HG03432 (cell line): ENCODE measurements at regions not wholly inside any gene's neighbourhood (a gene's known extent, or its start where the extent isn't known, plus 50 kb on each side); places are given as distances from the start of the nearest gene placed in this dataset.
"Not testable (repeated sequence)": the region's sequence is repeated elsewhere in the genome, so short reads cannot be mapped to it uniquely, and the experiment has no call there.

Source experiments
- ATAC-seq: cut with Tn5 transposase; IDR thresholded peaks from one replicate; pipeline ENCODE4 v1.9.1; 2021; ENCODE audit warnings: mild to moderate bottlenecking, moderate library complexity; ENCODE audit not compliant: unreplicated experiment

- no peak for ATAC-seq
Measured at GRCh38 chr10:64765498-64765897, 1244.3 kb downstream of the REEP3 start.

DNA sequence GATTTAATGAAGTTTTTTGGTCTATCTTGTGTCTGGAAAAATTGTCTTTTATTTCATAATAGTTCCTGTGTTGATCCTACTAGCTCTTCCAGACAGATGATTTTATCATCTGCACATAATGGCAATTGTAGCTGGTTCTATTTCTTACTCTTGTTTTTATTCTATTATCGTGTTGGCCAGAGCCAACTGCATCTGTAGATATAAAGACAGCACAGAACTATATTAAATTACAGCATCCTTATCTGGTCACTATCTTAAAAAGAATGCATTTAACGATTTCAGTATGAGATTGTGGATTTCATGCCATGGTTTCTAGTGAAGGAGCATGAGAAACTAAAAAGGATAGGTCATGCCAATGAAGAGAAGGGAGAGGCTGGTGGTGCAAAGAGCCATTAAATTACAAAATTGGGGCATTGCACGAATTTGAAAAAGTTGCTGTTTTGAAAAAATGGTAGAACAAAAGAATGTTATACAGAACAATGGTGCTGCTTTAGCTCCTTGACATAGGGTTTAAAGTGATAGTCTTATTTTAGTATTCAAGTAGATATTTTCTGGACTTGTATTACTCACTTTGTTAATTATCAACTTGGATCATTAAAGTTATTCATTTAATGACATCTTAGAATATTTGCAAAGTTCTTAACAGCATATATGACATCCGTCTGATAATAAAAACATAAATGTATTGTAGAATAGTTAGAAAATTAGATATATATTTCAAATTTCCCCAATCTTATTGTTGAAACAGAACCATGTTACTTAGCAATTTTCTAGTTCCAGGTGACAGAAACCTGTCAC, 1250.3 kb downstream of the REEP3 start:
- ATAC-seq: no peak

GRCh38 chr10:64773357-64773756, 1252.2 kb downstream of the REEP3 start:
- ATAC-seq: no peak

GRCh38 chr10:64784451-64784850, 1263.2 kb downstream of the REEP3 start:
- not testable (repeated sequence) for ATAC-seq

- no peak for ATAC-seq
Measured at GRCh38 chr10:64785816-64786215, 1264.6 kb downstream of the REEP3 start.

GRCh38 chr10:64786989-64787388, 1265.8 kb downstream of the REEP3 start:
- no peak for ATAC-seq

DNA sequence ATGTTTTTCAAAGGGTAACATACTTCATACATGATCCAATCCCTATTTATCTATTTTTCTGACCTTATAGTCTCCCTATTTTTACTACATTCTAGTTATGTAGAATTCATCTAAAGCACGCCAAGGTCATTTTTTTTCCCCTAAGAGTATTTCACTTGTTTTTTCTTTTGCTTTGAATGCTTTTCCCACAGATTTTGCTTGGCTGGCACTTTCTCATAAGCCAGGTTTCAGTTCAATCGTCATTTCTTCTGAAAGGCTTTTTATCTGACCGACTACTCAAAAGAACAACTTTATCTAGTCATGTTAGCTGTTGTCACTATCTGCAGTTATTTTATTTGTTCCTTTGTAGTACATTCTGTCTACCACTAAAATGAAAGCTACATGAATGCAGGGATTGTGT, 1274.6 kb downstream of the REEP3 start:
- no peak for ATAC-seq

DNA sequence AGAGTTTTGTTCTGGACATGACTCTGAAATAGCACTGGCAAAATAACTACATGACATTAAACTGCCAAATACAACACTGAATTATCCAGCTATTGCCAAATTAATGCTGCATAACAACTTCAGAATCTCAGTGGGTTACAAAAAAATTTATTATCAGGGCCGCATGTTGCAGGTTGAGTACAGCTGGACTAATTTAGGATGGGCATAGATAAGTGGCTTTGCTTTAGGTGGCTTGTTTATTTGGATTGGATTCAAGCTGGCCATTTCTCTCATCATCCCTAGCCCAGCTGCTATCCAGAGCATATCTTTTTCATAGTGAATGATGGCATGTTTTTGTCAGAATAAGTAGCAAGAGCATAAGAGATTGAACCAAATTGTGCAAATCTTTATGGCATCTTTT, 1277.1 kb downstream of the REEP3 start:
- no peak for ATAC-seq

DNA sequence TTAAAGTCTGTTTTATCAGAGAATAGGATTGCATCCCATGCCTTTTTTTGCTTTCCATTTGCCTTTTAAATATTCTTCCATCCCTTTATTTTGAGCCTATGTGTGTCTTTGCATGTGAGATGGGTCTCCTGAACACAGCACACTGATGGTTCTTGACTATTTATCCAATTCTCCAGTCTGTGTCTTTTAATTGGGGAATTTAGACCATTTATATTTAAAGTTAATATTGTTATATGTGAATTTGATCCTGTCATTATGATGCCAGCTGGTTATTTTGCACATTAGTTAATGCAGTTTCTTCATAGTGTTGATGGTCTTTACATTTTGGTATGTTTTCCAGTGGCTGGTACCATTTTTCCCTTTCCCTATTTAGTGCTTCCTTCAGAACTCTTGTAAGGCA, 1287.0 kb downstream of the REEP3 start:
- not testable (repeated sequence) for ATAC-seq

DNA sequence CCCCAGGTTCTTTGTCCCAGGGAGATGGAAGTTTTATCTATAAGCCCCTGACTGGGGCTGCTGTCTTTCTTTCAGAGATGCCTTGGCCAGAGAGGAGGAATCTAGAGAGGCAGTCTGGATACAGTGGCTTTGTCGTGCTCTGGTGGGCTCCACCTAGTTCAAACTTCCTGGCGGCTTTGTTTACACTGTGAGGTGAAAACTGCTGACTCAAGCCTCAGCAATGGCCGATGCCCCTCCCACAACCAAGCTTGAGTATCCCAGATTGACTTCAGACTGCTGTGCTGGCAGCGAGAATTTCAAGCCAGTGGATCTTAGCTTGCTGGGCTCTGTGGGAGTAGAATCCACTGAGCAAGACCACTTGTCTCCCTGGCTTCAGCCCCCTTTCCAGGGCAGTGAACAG, 1288.8 kb downstream of the REEP3 start:
- not testable (repeated sequence) for ATAC-seq

GRCh38 chr10:64813391-64813790, 1292.2 kb downstream of the REEP3 start:
- ATAC-seq: no peak

GRCh38 chr10:64814201-64814600, 1293.0 kb downstream of the REEP3 start:
- ATAC-seq: no peak

DNA sequence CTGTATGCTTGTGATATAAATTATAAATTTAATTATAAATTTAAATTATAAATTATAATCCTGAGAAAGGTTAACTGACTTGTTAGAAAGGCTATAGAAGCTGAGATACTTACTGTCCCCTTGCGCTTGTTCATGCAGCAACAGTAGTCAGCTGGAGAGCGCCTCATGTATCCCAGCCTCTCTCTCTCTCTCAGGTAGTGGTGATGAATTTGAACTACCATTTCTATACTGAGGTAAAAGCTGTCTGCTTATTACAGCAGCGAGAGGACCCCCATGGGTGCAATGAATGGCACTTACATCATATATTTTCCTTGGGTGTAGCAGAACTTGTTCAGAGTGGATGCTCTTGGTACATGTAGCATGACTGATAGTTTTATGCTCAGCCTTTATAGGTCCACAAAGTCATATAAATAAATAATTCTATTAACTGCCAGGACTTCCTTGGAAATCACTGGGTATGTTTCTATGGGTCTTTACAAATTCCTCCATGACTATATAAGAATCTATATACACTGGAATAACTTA, 1308.7 kb downstream of the REEP3 start:
- ATAC-seq: no peak

DNA sequence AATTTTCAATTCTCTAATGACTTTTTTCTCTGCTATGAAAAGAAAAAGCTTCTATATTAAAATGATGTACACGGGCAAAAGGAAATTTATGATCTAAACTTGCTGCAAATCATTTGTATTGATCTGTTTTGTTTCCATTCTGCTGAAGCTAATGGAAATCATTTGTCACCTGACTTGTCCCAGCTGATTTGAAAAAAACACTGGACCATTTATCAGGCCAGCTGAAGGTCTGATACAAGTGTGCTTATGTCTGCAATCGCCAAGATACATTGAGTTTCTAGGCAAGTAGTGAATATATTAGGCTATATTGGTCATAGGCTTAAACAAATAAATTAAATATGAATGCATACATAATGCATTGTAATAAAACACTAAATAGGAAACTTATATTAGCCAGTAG, 1309.7 kb downstream of the REEP3 start:
- no peak for ATAC-seq

DNA sequence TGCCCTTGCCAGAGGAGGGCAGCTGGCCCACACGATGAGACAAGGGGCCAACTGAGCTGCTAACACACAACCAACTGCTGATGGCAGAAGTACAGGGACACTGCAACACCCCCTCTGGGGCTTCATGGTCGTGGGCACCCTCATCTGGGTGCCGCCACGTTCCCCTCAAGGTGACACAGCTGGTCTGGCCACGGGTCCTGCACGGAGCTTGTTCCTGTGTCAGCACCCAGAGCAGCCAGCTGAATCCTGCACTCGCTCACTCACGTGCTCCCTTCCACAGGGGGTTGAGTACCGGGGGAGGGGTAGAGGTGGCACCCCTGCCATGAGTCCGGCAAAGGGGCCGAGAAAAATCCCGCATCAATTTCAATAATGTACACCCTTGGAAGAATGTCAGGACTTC, 1319.1 kb downstream of the REEP3 start:
- no peak for ATAC-seq

DNA sequence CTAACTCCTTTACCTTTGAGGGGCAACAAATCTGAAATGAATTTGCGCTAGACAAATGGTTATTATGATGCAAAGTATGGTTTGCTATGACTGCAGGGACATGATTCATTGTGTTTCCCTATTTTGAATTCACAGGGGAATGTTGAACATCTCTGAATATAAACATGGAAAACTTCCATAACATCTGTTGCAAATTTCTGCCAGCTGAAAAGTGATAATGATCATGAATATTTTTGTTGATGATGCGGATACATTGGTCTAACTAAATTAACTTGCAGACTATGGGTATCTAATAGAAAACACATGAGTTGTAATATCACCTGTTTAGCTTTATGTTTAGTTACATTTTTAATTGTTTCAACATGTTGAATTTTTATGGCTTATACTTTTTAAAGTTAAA, 1325.5 kb downstream of the REEP3 start:
- ATAC-seq: no peak

DNA sequence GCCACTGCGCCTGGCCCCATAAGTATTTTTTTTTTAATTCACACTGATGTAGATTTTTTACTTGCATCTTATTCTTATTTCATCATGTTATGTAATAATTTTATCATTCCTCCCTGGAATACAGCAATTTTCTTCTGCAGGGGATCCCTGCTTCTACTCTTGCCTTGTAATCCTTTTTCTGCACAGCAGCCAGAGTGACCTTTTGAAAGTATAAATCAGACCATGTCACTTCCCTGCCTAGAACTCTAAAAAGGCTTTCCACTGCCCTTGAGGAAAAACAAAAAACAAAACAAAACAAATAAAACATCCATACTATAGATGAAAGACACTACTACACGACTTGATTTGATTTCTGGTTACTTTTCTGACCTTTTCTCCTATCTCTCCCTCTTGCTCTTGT, 1334.7 kb downstream of the REEP3 start:
- no peak for ATAC-seq

GRCh38 chr10:64859911-64860310, 1338.7 kb downstream of the REEP3 start:
- no peak for ATAC-seq

- no peak for ATAC-seq
Measured at GRCh38 chr10:64863836-64864235, 1342.6 kb downstream of the REEP3 start.

DNA sequence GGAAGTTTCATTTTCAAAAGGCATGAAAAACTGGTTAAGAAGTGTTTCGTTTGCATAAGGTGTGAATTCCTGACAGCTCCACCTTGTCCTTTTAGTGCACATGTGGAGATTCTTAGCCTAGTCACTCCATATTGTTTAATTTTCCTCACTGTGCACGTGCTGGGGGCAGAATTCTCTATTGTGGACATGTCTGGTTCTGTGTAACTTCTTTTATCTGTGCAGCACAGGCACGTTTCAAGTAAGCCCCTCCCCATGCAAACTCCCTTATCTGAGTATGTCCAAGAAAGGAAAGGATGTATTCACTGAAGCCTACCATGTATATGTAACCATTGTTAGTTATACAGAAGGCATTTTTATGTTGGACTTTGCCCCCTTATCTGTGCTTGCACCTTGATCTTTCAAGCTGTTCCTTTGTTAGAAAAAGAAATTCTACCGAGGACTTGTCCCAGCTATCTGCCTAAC, 1346.3 kb downstream of the REEP3 start:
- ATAC-seq: no peak

DNA sequence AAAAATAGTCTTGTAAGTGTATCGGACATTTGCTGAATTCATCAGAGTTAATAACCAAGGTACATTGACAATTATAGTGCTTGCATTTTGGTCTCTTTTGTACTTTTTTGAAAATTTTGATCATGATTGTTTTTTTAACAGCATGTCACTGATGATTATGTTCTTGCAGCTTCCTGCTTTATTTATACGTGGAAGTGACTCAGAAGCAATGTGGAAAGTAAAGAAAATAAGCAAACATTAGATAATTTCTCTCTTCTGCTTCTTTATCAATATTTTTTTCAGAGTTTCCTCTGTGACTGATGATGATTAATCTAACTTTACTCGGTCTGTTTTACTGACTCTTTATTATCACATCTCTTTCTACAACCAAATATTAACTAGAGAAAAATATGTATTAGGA, 1351.9 kb downstream of the REEP3 start:
- no peak for ATAC-seq

DNA sequence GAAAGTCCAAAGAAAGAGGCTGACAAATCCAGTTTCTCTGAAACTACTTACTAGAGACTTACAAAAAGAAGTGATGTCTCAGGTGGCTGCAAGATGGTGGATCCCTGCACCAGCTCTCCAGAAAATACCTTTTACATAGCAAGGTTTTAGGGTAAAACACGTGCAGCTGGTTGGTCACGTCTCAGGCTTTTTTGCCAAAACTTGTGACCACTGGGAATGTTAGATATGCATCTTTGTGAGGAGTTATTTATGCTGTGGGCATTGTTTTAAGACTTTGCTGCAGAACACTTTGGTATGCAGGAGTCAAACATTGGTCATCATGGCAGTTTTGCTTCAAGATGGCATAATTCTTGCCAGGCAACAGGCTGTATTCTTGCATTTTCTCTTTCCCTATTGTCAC, 1352.8 kb downstream of the REEP3 start:
- ATAC-seq: no peak

DNA sequence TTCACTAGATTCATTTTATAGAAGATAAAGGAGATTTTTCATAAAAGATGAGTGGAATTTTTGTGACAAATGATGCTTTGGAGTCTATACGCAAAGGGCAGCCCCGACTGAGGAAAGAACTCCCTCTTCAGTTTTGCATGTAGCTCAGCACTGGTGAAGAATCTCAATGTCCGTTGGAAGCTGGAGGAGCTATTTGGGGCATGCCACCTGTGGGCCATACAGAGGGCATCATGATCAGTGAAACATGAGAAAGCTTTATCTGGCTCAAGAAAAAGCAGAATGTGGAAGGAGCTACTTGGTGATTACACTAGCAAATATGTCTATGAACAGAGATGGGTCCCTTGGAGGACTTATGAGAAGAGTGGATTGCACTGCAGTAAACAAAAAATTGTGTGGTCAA, 1359.3 kb downstream of the REEP3 start:
- no peak for ATAC-seq
